HG02884 (cell line): ENCODE measurements at regions not wholly inside any gene's neighbourhood (a gene's known extent, or its start where the extent isn't known, plus 50 kb on each side); places are given as distances from the start of the nearest gene placed in this dataset.

Experiments used
- ATAC-seq: cut with Tn5 transposase; IDR thresholded peaks from one replicate; pipeline ENCODE4 v1.9.1; 2021; ENCODE audit warnings: mild to moderate bottlenecking, moderate library complexity; ENCODE audit not compliant: unreplicated experiment

GRCh38 chr9:96044401-96044800, 168.9 kb downstream of the ERCC6L2 start:
- no peak for ATAC-seq

GRCh38 chr9:96040591-96041461, 165.3 kb downstream of the ERCC6L2 start:
- ATAC-seq = no peak

GRCh38 chr9:96038914-96039313, 163.4 kb downstream of the ERCC6L2 start:
- no peak for ATAC-seq

- ATAC-seq = no peak
Measured at GRCh38 chr9:96038271-96038670, 162.8 kb downstream of the ERCC6L2 start.

GRCh38 chr9:96034553-96035122, 159.1 kb downstream of the ERCC6L2 start:
- no peak for ATAC-seq

GRCh38 chr9:96033896-96034295, 158.4 kb downstream of the ERCC6L2 start:
- ATAC-seq = no peak

- no peak for ATAC-seq
Measured at GRCh38 chr9:96031916-96032534, 156.5 kb downstream of the ERCC6L2 start.

- ATAC-seq = no peak
Measured at GRCh38 chr9:96031366-96031824, 155.9 kb downstream of the ERCC6L2 start.

- no peak for ATAC-seq
Measured at GRCh38 chr9:96029722-96030530, 154.4 kb downstream of the ERCC6L2 start.

GRCh38 chr9:96027251-96028131, 152.0 kb downstream of the ERCC6L2 start:
- ATAC-seq = no peak

GRCh38 chr9:96026655-96027213, 151.2 kb downstream of the ERCC6L2 start:
- ATAC-seq = no peak

- no peak for ATAC-seq
Measured at GRCh38 chr9:96025995-96026602, 150.6 kb downstream of the ERCC6L2 start.

- ATAC-seq = no peak
Measured at GRCh38 chr9:96023486-96023885, 148.0 kb downstream of the ERCC6L2 start.

- ATAC-seq = no peak
Measured at GRCh38 chr9:96022445-96023051, 147.1 kb downstream of the ERCC6L2 start.

GRCh38 chr9:96021551-96022444, 146.3 kb downstream of the ERCC6L2 start:
- no peak for ATAC-seq

GRCh38 chr9:96020792-96021550, 145.5 kb downstream of the ERCC6L2 start:
- ATAC-seq = no peak

GRCh38 chr9:96020300-96020791, 144.9 kb downstream of the ERCC6L2 start:
- no peak for ATAC-seq
